GM19468 (cell line): ENCODE measurements at regions not wholly inside any gene's neighbourhood (a gene's known extent, or its start where the extent isn't known, plus 50 kb on each side); places are given as distances from the start of the nearest gene placed in this dataset.
"Not testable (repeated sequence)": the region's sequence is repeated elsewhere in the genome, so short reads cannot be mapped to it uniquely, and the experiment has no call there.

Source experiments
- ATAC-seq: cut with Tn5 transposase; IDR thresholded peaks from one replicate; pipeline ENCODE4 v1.9.1; 2021; ENCODE audit warnings: mild to moderate bottlenecking, moderate library complexity, moderate number of reproducible peaks; ENCODE audit not compliant: unreplicated experiment; ENCODE audit errors: extremely low read depth

DNA sequence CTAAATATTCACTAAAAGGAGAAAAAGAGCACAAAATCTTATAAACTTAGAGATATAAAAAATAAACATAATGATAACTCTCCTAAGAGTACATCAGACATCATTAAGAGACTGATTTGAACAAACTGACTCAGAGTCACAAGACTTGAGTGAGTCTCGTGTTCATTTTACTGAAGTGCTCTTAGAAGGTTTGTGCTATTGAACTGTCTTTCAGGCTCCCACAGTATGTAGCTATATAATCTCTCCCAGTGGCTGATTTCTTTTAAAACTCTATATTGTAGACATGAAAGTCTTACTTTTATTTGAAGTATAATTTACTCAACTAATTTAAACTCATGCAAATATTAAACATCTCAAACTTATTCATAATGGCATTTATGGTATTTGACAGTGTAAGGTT lies 456.0 kb upstream of the FAM174A start:
- ATAC-seq = not testable (repeated sequence)

GRCh38 chr5:100066020-100066419 lies 469.2 kb upstream of the FAM174A start:
- not testable (repeated sequence) for ATAC-seq

DNA sequence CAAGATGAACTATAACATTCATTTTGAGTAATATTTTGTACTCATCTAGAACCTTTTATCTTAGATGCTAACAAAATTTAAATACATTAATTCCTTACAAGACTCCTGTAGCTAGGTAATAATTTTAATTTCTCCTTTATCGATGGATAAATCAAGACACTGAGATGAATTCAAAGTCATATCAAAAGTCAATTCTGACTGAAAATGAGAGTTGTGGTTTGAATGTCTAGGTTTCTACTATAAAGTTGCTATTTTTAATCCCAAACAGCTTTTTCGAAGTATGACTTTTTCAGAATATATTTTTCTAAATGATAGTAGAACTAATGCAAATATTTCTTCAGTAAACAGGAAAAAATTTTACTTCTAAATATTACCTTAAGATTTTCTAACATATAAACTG lies 491.7 kb upstream of the FAM174A start:
- no peak for ATAC-seq

DNA sequence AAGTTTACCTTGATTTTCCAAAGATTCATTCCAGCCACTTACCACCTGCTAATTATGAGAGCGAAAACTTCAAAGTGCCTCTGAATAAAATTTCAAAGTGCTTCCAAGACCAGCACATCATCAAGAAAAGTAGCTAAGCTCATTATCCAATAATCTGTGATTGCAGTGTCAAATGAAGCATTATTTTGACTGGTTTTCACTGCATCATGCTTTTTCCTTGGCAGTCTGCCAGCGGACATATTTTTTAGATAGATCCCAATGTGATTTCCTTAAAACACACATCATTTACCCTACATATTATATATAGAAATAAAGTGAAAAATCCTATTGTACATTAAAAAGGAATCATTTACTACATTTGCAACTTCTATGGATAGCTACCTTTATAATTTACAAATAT lies 508.6 kb upstream of the FAM174A start:
- ATAC-seq = no peak

- ATAC-seq = no peak
Measured at GRCh38 chr5:100023536-100023935, 511.6 kb upstream of the FAM174A start.

DNA sequence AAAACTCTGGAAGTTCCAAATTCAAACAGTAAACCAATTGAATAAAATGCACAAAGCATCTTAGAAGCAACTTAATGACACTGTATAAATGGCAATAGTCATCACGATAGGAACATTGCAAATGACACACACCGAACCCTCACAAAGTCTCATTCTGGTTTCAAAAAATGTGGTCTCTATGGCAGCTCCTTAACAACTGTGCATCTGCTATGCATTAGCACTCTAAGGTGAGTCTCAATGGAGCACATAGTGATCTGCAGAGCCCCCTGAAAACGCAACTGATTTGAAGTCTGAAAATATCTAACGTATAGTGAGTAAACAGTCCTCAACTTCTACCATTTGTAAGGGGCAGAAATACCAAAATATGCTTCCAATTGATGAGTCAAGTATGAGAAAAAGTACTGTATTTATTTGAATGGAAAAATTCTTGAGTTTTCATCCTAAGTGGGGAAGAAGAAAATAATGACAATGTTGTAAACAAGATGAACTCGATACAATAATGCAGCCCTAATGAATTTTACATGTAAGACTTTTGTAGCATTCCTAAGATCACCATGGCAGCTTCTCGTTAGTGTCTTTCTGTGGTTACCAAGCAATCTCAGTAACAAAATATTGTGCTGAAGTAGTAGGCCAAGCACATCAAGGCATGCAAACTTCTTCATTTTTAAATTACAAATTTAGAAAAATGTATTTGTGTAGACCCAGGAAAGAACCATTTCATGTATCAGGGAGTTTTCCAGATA lies 517.5 kb upstream of the FAM174A start:
- ATAC-seq = no peak

DNA sequence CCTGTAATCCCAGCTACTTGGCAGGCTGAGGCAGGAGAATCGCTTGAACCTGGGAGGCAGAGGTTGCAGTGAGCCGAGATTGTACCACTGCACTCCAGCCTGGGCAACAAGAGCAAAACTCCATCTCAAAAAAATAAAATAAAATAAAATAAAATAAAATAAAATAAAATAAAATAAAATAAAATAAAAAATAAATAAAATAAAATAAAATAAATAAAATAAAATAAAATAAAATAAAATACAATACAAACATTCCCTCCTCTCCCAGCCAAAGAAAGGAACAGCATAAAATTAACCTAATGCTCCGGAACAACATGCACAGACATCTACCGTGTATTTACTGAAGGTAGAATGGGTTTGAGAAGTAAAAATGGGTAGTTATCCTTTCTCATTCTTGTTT lies 521.9 kb upstream of the FAM174A start:
- not testable (repeated sequence) for ATAC-seq

GRCh38 chr5:100011160-100011559 lies 524.0 kb upstream of the FAM174A start:
- not testable (repeated sequence) for ATAC-seq

DNA sequence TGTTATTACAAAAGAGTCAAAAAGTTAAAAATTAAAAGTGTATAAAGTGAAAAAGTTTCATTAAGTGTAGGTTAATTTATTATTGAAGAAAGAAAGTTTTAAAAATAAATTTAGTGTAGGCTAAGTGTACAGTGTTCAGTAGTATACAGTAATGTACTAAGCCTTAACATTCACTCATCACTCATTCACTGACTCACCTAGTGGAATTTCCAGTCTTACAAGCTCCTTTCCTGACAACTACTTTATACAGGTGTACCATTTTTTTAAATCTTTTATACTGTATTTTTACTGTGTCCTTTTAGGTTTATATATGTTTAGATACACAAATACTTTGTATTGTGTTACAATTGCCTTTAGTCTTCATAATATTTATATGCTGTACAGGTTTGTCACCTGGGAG lies 530.2 kb upstream of the FAM174A start:
- no peak for ATAC-seq

- no peak for ATAC-seq
Measured at GRCh38 chr5:99998319-99998718, 536.9 kb upstream of the FAM174A start.

- no peak for ATAC-seq
Measured at GRCh38 chr5:99995407-99995806, 539.8 kb upstream of the FAM174A start.

DNA sequence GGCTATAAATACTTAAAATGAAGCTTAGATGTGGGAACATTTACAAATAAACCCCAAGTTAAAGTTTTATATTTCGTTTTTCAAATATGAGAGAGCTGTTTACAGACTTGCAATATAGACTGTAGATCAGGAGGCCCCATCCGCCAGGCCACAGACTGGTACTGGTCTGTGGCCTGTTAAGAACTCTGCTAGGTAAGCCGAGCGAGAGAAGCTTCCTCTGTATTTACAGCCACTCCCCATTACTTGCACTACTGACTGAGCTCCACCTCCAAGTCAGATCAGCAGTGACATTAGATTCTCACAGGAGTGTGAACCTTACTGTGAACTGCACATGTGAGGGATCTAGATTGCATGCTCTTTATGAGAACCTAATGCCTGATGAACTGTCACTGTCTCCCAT lies 561.4 kb upstream of the FAM174A start:
- no peak for ATAC-seq

- no peak for ATAC-seq
Measured at GRCh38 chr5:99955962-99956361, 579.2 kb upstream of the FAM174A start.

DNA sequence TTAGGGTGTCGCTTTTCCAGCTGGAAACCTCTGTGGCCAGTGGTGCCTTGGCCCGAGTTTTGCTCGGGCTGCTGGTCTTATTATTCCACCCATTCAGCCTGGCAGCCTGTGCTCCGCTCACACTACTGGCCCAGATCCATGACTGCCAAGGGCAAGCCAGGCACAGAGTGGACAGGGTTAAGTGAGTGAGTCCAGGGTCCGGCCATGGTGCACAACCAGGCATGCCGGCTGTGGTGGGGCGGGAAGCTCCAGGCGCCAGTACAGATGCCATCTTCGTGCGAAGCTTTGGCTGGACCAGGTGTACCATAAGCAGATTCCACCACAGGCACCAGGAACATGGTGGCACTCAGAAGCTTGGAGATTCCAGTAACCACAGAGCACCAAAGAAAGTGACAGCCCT lies 580.2 kb upstream of the FAM174A start:
- no peak for ATAC-seq

GRCh38 chr5:99949969-99950524 lies 585.1 kb upstream of the FAM174A start:
- no peak for ATAC-seq

GRCh38 chr5:99949361-99949760 lies 585.8 kb upstream of the FAM174A start:
- ATAC-seq = no peak

DNA sequence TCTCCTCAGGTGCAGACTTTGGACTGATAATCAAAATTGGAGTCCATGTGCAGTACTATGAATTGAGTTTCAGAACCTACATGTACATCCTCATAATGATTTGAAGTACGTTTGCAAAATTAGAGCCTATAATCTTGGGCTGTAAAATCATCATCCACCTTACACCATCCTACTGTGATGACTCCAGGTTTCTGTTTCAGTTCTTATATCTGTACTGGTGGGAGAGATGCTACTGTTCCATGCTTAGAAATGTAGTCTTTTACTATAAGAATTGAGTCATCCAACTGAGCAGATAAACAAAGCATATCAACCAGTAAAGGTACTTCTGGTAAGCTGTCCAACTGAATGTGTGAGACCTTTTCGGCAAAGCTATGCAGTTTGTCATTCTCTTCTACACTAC lies 586.3 kb upstream of the FAM174A start:
- ATAC-seq = no peak

DNA sequence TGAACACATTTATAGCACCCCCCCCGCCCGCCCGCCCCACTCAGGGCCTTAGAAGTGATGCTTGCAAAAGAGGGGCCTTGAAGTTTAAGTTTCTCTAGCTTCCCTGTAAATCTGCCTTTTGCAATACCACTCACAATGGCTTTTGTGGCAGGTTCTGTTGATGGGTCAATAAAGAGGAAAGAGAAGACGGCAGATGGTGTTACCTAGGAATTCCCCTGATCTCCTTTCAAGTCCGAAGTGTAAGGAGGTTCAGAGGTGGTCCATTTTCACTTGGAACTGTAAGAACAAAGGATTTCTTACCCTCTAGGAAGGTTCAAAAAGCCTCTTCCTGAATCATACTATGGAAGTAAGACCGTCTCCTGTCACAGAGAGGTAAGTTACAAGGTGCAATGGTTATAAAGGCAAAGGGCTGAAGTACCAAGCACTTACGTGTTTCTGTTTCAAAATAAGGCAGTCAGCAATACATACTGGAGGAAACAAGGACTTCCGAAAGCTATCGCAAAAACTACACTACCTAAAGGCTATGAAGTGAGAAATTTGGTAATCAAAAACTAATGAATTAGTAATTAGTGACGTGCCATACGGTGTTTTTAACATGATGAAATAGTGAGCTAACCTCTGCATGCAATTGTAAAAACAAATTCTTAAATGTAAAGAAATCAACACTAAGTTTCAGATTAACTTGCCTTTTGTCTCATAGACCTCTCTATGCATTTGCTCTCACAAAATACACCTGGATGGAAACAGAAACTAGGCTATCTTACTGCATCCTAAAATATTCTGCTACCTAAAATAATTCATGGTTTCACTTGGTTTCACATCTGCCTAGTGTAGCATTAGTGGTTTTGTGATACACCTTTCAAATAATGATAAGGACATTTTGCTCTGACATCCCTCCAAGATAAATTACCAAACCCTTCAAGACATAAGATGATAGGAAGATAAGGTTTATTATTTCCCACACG lies 589.4 kb upstream of the FAM174A start:
- ATAC-seq = no peak

GRCh38 chr5:99940540-99940939 lies 594.6 kb upstream of the FAM174A start:
- ATAC-seq = no peak

DNA sequence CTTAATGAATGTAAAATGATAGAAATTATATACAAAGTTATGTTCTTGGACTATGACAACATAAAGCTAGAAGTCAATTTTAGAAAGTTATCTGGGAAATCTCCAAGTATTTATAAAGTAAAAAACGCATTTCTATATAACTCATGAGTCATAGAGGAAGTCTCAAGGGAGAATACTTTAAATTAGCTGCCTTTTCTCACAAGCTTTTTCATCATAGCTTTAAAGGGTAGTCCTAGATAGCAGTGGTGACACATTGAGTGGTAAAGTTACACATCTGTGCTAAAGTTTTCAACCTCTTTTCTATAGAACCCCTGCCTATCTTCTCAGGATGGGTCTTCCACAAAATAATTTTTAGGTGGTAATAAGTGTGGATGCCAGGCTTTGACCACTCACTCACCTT lies 598.3 kb upstream of the FAM174A start:
- no peak for ATAC-seq

DNA sequence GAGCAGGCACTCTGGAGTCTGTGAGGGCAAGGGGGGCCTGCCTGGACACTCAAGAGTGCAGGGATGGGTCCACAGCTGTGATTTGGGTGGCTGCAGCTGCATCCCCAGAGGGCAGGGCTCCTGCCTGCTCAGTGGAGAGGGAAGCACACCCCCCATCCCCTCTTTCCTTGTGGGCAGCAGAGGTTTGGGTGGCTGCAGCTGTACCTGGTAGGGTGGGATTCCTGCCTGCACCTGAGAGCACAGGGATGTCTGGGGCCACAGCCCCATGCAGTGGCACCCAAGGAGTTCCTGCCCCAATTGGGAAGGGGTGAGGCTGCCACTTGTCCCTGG lies 605.4 kb upstream of the FAM174A start:
- ATAC-seq = no peak
